HG03175 (cell line): ENCODE measurements at regions not wholly inside any gene's neighbourhood (a gene's known extent, or its start where the extent isn't known, plus 50 kb on each side); places are given as distances from the start of the nearest gene placed in this dataset.

Experiments used
- ATAC-seq: cut with Tn5 transposase; IDR thresholded peaks from one replicate; pipeline ENCODE4 v1.9.1; 2021; ENCODE audit warnings: mild to moderate bottlenecking, moderate library complexity; ENCODE audit not compliant: unreplicated experiment

GRCh38 chr2:168373468-168373867 is 82.6 kb upstream of the CERS6 start:
- no peak for ATAC-seq

DNA sequence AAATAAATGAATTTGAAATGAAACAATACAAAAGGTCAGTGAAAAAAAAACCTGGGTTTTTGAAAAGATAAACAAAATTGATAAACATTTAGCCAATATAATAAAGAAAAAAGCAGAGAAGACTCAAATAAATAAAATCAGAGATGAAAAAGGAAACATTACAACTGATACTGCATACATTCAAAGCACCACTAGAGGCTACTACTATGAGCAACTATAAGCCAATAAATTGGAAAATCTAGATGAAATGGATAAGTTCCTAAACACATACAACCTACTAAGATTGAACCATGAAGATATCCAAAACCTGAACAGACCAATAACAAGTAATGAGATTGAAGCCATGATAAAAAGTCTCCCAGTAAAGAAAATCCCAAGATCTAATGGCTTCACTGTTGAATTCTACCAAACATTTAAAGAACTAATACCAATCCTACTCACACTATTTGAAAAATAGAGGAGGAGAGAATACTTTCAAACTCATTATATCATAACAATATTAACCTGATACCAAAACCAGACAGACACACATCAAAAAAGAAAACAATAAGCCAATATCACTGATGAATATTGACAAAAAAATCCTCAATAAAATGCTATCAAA is 80.8 kb upstream of the CERS6 start:
- ATAC-seq, result no peak

DNA sequence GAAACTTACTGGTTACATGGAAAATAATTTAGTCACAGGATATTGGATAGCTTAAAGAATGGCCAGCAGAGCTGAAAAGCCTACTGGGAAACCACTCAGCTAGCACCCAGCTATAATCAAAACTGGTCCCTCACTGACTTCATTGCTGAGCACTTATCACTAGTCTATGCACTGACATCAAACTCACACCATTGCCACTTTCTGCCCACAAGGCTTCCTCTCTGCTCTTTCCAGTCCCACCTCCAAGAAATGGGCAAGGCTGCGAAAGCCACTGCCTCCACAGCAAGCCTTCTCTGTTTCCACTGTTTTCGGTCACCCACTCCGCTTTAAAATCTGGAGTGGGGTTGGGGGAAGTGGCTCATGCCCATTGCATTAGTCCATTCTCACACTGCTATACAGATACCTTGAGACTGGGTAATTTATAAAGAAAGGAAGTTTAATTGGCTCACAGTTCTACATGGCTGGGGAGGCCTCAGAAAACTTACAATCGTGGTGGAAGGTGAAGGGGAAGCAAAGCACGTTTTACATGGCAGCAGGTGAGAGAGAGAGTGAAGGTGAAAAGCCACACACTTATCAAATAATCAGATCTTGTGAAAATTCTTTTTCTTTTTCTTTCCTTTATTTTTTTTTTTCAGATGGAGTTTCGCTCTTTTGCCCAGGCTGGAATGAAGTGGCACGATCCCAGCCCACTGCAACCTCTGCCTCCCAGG is 77.0 kb upstream of the CERS6 start:
- ATAC-seq, result no peak

GRCh38 chr2:168380500-168380899 is 75.6 kb upstream of the CERS6 start:
- no peak for ATAC-seq

- no peak for ATAC-seq
These were observed 64.0 kb upstream of the CERS6 start for GRCh38 chr2:168392024-168392423.

DNA sequence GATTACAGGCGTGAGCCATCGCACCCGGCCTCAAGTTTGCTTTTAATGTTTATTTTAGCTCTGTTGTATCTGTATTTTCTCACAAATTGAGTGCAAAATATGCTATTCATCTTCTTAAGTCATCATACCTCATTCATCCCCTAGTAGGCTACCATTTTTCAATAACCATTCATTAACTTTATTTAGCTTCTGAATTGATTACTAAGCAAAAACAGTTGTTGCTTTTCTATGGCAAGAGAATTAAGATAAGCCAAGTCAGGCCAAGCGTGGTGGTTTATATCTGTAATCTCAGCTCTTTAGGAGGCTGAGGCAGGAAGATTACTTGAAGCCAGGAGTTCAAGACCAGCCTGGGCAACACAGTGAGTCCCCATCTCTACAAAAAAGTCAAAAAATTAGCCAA is 63.3 kb upstream of the CERS6 start:
- no peak for ATAC-seq

- ATAC-seq, result no peak
These were observed 61.8 kb upstream of the CERS6 start for GRCh38 chr2:168394262-168394661.

- ATAC-seq, result no peak
These were observed 59.9 kb upstream of the CERS6 start for GRCh38 chr2:168396131-168396530.

DNA sequence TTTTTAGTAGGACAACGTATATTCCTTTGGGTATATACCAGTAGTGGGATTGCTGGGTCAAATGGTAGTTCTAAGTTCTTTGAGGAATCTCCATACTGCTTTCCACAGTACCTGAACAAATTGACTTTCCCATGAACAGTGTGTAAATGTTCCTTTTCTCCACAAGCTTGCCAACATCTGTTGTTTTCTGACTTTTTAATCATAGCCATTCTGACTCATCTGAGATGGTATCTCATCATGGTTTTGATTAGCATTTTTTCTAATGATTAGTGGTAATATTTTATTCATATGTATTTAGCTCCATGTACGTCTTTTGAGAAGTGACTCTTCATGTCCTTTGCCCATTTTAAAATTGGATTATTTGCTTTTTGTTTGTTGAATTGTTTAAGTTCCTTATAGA is 58.4 kb upstream of the CERS6 start:
- no peak for ATAC-seq

DNA sequence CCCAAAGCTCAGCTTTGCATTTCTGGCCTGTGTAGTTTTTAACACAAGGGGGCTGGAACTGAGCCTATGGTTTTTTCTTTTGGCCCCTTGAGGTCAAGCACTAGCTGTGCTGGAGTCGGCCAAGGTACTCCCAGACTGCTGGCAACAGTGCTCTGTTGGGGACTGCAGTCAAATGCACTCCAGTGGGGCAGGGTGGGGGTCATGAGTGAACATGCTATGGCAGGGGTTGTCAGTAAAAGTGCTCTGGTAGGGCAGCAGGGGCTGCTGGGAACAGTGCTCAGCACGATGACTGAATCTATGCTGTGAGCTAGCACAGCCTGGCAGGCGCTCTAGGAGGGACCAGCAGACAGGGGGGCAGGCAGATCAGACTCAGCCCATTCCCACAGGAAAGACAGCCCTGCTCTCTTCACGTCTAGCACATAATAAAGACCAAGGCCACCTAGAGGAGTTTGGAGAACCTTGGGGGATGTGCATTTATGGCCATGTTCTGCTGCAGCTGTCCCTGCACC is 55.0 kb upstream of the CERS6 start:
- ATAC-seq, result no peak

- no peak for ATAC-seq
These were observed 54.3 kb upstream of the CERS6 start for GRCh38 chr2:168401771-168402170.

GRCh38 chr2:168402531-168402930 is 53.5 kb upstream of the CERS6 start:
- no peak for ATAC-seq

- no peak for ATAC-seq
These were observed 52.3 kb upstream of the CERS6 start for GRCh38 chr2:168403736-168404135.

DNA sequence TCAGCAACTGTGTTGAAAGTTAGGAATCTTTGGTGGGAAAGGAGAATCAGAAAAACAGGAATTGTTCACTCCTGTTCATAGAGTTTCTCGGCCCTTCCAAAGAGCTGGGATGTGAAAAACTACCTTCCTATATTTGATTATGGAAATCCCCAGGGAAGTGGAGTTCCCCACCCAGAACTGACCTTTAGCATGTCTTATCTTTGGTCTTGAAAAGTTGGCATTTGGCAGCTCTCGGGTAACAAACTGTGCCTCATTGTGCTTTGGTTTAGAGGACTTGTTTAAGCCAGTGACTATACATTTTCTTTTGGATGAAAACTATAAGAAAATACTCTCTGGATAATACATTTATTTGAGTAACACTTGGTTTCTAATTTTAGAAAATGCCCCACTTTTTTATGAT is 51.3 kb upstream of the CERS6 start:
- no peak for ATAC-seq
